HG03064 (cell line): ENCODE measurements at regions not wholly inside any gene's neighbourhood (a gene's known extent, or its start where the extent isn't known, plus 50 kb on each side); places are given as distances from the start of the nearest gene placed in this dataset.

Experiments
- ATAC-seq: cut with Tn5 transposase; IDR thresholded peaks from one replicate; pipeline ENCODE4 v1.9.1; 2021; ENCODE audit warnings: low read depth; ENCODE audit not compliant: unreplicated experiment

GRCh38 chr1:5455056-5455455, 537.2 kb downstream of the NPHP4 start:
- ATAC-seq = no peak

DNA sequence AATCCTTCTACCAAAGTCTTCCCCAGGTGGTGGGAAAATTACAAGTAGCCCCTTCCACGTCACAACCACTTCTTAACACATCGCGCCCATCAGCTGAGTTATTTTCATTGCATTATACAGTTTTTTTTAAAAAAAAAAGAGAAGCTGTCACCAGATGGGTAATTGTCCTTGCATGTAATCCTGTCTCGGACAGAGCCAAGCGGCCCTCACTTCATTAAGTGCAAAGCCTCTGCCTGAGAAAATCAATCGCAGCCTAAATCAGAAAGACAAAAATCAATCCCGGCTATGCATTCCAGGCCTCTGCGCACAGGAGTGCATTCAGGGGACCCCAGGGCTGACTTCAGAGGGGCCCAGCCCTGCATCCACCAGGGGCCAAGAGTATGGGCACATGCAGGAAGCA, 538.9 kb downstream of the NPHP4 start:
- ATAC-seq = no peak

- ATAC-seq = no peak
Observed at GRCh38 chr1:5451671-5452070, 540.6 kb downstream of the NPHP4 start.

GRCh38 chr1:5448486-5448885, 543.7 kb downstream of the NPHP4 start:
- ATAC-seq = no peak

- no peak for ATAC-seq
Observed at GRCh38 chr1:5447503-5447960, 544.7 kb downstream of the NPHP4 start.

DNA sequence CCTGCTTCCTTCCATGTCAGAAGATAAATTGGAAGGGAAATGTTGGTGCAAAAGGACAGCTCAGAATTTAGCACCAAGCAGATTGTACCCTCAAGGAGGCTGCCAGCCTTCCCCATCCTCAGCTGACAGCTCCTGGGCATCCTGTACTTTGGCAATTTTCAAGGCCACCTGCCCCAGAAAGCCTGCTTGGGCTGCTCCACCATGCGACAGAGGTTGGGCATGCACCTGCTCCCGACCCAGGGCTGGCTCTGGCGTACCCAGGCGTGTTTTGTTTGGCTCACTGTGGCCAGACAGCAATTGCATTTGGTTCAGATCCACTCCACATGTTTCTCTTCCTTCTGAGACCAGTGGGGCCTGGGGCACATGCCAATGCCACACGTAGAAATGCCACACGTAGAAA, 547.8 kb downstream of the NPHP4 start:
- no peak for ATAC-seq

- ATAC-seq = no peak
Observed at GRCh38 chr1:5436808-5437207, 555.4 kb downstream of the NPHP4 start.

GRCh38 chr1:5435414-5435813, 556.8 kb downstream of the NPHP4 start:
- ATAC-seq = no peak

- ATAC-seq = no peak
Observed at GRCh38 chr1:5432436-5432835, 559.8 kb downstream of the NPHP4 start.

DNA sequence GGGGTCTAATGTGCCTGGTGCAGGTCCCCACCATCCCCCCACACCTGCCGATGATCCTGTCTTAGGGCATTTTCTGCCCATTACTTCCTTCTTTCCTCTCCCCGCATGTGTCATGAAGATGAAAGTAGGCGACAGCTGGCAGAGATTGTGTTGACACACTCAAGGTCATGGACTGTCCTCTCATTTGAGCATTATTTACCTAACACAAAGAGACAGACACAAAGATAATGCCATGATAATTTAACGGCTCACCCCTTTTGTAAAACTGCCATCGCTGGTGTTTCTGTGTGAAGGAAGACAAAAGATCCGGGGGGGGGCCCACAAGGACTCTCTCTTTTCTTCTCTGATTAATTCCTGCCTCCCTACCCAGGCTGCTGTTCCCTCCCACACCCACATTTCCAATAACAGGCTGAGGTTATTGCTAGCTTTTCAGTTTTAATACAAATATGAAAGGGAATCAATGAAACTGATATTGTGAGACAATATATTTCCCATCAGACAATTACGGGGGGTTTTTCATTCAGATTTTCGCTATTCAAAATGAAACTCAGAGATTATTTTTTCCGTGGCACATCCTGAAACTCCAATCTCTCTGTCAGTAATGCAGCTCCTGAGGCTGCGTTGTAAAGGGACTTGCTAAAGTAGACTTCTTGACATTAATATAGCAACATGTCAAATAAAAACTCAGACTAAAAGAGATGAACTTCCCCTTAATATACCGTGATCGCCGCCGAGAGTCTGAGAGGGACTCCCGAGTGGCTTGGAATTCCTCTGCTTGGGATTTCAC, 561.1 kb downstream of the NPHP4 start:
- ATAC-seq = no peak

DNA sequence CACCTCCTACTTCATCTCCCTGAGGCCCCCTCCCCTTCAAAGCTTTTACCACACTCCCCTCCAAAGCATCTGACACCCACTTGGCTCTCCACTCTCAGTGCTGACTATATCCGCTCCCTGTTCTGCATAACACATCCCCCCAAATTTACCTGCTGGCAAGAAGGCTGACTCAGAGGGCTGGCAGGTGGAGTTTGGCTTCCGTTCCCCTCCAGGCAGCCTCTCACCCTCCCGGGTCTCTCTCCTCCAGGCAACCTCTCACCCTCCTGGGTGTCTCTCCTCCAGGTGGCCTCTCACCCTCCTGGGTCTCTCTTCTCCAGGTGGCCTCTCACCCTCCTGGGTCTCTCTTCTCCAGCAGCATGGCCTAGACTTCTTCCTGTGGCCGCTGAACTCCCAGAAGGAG, 562.1 kb downstream of the NPHP4 start:
- ATAC-seq = no peak

DNA sequence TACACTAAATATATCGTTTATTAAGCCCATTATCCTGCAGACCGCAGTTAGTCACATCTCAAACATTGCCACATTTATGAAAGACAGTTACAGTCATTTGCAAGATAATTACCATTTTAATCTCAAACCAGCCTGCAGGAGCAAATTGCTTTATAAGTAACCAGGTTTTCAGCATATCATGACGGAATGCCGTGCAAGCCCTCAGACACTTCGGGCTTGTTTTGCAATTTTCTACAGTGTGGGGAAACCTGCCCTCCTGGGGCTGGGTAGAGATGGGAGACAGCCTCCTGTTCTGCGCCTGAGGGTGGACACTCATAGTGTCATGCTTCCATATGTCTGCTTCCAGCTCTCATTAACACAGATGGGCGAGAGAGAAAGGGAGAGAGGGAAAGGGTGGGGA, 563.9 kb downstream of the NPHP4 start:
- ATAC-seq = no peak

DNA sequence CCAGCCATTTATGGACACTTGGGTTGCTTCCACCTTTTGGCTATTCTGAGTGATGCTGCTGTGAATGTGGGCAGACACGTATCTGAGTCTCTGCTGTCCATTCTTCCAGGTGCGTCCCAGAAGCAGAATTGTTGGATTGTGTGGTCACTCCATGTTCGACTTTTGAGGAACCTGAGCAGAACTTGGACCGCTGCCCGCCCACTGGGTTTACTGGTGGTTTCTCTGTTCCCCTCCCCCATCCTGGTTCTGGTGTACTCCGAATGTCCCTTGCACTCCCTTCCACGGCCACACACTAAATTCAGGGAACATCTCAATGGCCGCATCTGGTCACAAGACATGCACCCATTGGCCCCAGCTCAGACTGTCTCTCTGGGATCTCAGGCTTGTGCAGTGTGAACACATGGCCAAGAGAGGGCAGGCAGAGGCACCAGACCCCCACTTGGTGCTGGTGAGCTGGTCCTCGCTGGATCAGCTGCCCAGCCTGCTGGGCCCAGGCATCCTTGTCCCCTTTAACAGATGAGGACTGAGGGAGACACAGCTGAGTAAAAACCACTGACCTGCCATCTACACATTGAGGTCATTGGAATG, 565.1 kb downstream of the NPHP4 start:
- no peak for ATAC-seq

- ATAC-seq = no peak
Observed at GRCh38 chr1:5424802-5425703, 567.2 kb downstream of the NPHP4 start.

- no peak for ATAC-seq
Observed at GRCh38 chr1:5423109-5423508, 569.1 kb downstream of the NPHP4 start.

DNA sequence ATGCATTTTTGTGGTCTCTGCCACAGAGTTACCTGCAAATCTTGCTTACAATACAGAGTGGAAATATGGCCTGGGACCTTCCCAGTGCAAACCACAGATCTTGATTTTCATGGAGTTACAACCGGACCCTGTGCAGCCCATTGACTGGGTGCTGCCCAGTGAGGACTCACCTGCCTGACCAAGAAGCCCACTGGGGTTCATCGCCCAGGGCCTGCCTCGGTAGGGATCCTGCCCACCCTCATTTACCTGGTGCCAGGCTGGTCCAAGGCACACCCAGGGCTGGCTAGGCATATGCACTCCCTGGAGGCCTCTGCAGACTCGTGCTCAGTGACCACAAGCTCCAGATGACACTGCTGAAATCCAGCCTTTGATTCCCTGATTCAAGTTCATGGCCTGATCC, 572.7 kb downstream of the NPHP4 start:
- ATAC-seq = no peak

- ATAC-seq = no peak
Observed at GRCh38 chr1:5416518-5416917, 575.7 kb downstream of the NPHP4 start.

DNA sequence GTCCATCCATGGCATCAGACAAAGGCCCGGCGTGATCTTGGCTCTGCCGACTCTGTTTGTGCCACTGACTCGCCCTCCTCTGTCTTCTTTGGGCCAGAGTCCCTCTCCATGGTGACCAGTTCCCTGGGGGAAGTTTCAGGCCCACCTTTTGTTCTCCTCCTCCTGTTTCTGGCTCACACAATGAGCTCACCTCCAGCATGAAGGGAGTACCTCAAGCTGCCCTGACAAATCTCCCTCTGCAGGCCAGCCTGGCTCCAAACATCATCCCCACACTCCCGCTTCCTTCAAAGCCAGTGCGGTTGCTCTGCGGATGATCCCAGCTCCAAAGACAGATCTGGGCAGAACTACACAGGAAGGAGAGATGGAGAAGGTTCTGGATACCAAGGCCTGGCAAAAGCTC, 576.6 kb downstream of the NPHP4 start:
- ATAC-seq = no peak

DNA sequence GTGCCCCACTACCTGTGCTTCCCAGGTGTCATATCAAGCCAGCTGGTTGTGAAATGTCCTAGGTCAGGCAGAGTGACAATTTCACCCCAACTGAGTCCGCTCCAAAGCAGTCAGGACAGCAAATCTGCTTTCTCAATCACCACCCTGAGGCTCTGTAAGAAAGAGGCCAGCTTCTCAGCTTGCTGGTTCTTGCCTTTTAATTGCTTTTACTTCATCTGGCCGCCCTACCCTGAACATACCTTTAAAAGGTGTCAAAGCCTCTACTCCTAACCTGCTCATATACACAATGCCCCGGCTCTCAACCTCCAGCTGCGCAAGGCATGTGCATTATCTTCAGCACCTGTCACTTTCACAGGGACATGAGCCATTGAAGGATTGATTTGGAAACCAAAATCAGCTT, 581.6 kb downstream of the NPHP4 start:
- ATAC-seq = no peak

- no peak for ATAC-seq
Observed at GRCh38 chr1:5408401-5408800, 583.8 kb downstream of the NPHP4 start.

GRCh38 chr1:5405263-5405662, 587.0 kb downstream of the NPHP4 start:
- ATAC-seq = no peak
